IMR-90 (cell line): ENCODE measurements at regions not wholly inside any gene's neighbourhood (a gene's known extent, or its start where the extent isn't known, plus 50 kb on each side); places are given as distances from the start of the nearest gene placed in this dataset.
"Not testable (repeated sequence)": the region's sequence is repeated elsewhere in the genome, so short reads cannot be mapped to it uniquely, and the experiment has no call there.

Experiments
- ATAC-seq: fragments of 200-7000 bp; cut with Tn5 transposase; 2 replicates; pipeline ENCODE4 v1.9.1; 2020; ENCODE audit warnings: low read depth, mild to moderate bottlenecking, moderate library complexity
- BruUV-seq: library from RNA; stranded (reverse); fragments of 400-500 nt; replicated peaks from 2 replicates; lab custom pipeline; 2021; lab: Mats Ljungman, UMichigan
- CTCF ChIA-PET: fragments of 300-600 bp; formaldehyde crosslinking; extraction: SDS; loops from one replicate; lab custom pipeline; 2021; ENCODE audit warnings: antibody characterized with exemption; lab: Yijun Ruan, JAX
- POLR2A ChIA-PET: fragments of 300-600 bp; sonication (Branson Sonifier 250); formaldehyde crosslinking; loops from one replicate; lab custom pipeline; 2022; ENCODE audit warnings: antibody characterized with exemption; ENCODE audit not compliant: unreplicated experiment; lab: Charles Lee
- DNase-seq: peaks from one replicate; pipeline ENCODE4 v3.0.0; 2013
- H2AFZ ChIP-seq: replicated peaks from 2 replicates; pipeline ENCODE3; 2013; ENCODE audit warnings: low read length, mild to moderate bottlenecking; ENCODE audit not compliant: poor library complexity
- H2AK5ac ChIP-seq: 2 replicates; pipeline ENCODE4 v1.6.1; 2013; ENCODE audit warnings: low read depth, low read length, inconsistent platforms
- H2AK9ac ChIP-seq: replicated peaks from 2 replicates; pipeline ENCODE3; 2013; ENCODE audit warnings: mild to moderate bottlenecking, low read depth, low read length, moderate library complexity; ENCODE audit not compliant: poor library complexity
- H2BK120ac ChIP-seq: 2 replicates; pipeline ENCODE4 v1.6.1; 2013; ENCODE audit warnings: low read depth, low read length, inconsistent platforms
- H2BK15ac ChIP-seq: 3 replicates; pipeline ENCODE4 v1.6.1; 2013; ENCODE audit warnings: low read depth, low read length, inconsistent platforms
- H2BK20ac ChIP-seq: 2 replicates; pipeline ENCODE4 v1.6.1; 2013; ENCODE audit warnings: low read depth, mild to moderate bottlenecking, inconsistent platforms, low read length, moderate library complexity
- H2BK5ac ChIP-seq: 2 replicates; pipeline ENCODE4 v1.6.1; 2013; ENCODE audit warnings: mild to moderate bottlenecking, low read depth, low read length, inconsistent platforms; ENCODE audit not compliant: poor library complexity, severe bottlenecking
- H3K14ac ChIP-seq: replicated peaks from 2 replicates; pipeline ENCODE4 v1.6.1; 2013; ENCODE audit warnings: low read depth, low read length, inconsistent platforms
- H3K18ac ChIP-seq: 2 replicates; pipeline ENCODE4 v1.6.1; 2013; ENCODE audit warnings: low read depth, low read length, control low read depth
- H3K23ac ChIP-seq: 2 replicates; pipeline ENCODE4 v1.6.1; 2013; ENCODE audit warnings: low read depth, low read length, inconsistent platforms
- H3K27ac ChIP-seq: 2 replicates; pipeline ENCODE4 v1.5.1; 2013; ENCODE audit warnings: mild to moderate bottlenecking, control low read depth, low read length; ENCODE audit not compliant: insufficient read depth
- H3K27me3 ChIP-seq: 2 replicates; pipeline ENCODE4 v1.6.1; 2013; ENCODE audit warnings: low read length; ENCODE audit not compliant: control insufficient read depth, insufficient read depth
- H3K36me3 ChIP-seq: 2 replicates; pipeline ENCODE4 v1.6.1; 2013; ENCODE audit warnings: low read length, mixed read lengths; ENCODE audit not compliant: control insufficient read depth, insufficient read depth
- H3K4ac ChIP-seq: 2 replicates; pipeline ENCODE4 v1.6.1; 2013; ENCODE audit warnings: low read depth, low read length, inconsistent platforms
- H3K4me1 ChIP-seq: 2 replicates; pipeline ENCODE4 v1.6.1; 2013; ENCODE audit warnings: low read length, mixed read lengths; ENCODE audit not compliant: control insufficient read depth, insufficient read depth
- H3K4me2 ChIP-seq: 2 replicates; pipeline ENCODE4 v1.6.1; 2013; ENCODE audit warnings: low read depth, mild to moderate bottlenecking, control low read depth, low read length, moderate library complexity
- H3K4me3 ChIP-seq: 2 replicates; pipeline ENCODE4 v1.5.1; 2013; ENCODE audit warnings: low read depth, mild to moderate bottlenecking, control low read depth, low read length, moderate library complexity; ENCODE audit not compliant: insufficient read depth
- H3K56ac ChIP-seq: 2 replicates; pipeline ENCODE4 v1.6.1; 2013; ENCODE audit warnings: low read length, inconsistent platforms; ENCODE audit not compliant: insufficient read depth; ENCODE audit errors: extremely low read depth
- H3K79me1 ChIP-seq, 2 experiments: 2 replicates each; pipeline ENCODE4 v1.6.1; 2013; ENCODE audit warnings: low read length in 2 of 2, inconsistent platforms in 1 of 2, low read depth in 1 of 2
- H3K9ac ChIP-seq: 2 replicates; pipeline ENCODE4 v1.6.1; 2013; ENCODE audit warnings: low read depth, low read length, control low read depth
- H3K9me1 ChIP-seq: 2 replicates; pipeline ENCODE4 v1.6.1; 2013; ENCODE audit warnings: low read length, inconsistent platforms; ENCODE audit not compliant: insufficient read depth
- H3K9me3 ChIP-seq: 2 replicates; pipeline ENCODE4 v1.6.1; 2013; ENCODE audit warnings: low read length; ENCODE audit not compliant: control insufficient read depth, insufficient read depth
- H4K20me1 ChIP-seq: 2 replicates; pipeline ENCODE4 v1.6.1; 2013; ENCODE audit warnings: low read length, inconsistent platforms; ENCODE audit not compliant: insufficient read depth
- H4K5ac ChIP-seq: 2 replicates; pipeline ENCODE4 v1.6.1; 2013; ENCODE audit warnings: mild to moderate bottlenecking, low read depth, low read length, control low read depth
- H4K8ac ChIP-seq, 2 experiments: 2 replicates each; pipeline ENCODE4 v1.6.1; 2013; ENCODE audit warnings: low read depth in 2 of 2, low read length in 2 of 2, control low read depth in 1 of 2, inconsistent platforms in 1 of 2
- H4K91ac ChIP-seq: 2 replicates; pipeline ENCODE4 v1.6.1; 2013; ENCODE audit warnings: low read depth, low read length, inconsistent platforms; ENCODE audit not compliant: insufficient read depth
- CHD1 ChIP-seq: IDR thresholded peaks from 2 replicates; pipeline ENCODE4 v1.6.1; 2012; ENCODE audit warnings: low read depth, low read length, improper control_type of control experiment
- MXI1 ChIP-seq: IDR thresholded peaks from 2 replicates; pipeline ENCODE4 v1.6.1; 2012; ENCODE audit warnings: low read depth, mild to moderate bottlenecking, low read length, moderate library complexity, borderline replicate concordance
- NFE2L2 ChIP-seq: fragments of 150-350 bp; IDR thresholded peaks from 2 replicates; pipeline ENCODE4 v1.6.1; 2016; ENCODE audit warnings: low read depth, mild to moderate bottlenecking, low read length
- POLR2A ChIP-seq: IDR thresholded peaks from 2 replicates; pipeline ENCODE4 v1.6.1; 2012; ENCODE audit warnings: mild to moderate bottlenecking, low read depth, low read length
- RAD21 ChIP-seq: IDR thresholded peaks from 2 replicates; pipeline ENCODE4 v1.6.1; 2012; ENCODE audit warnings: low read length, improper control_type of control experiment
- RFX5 ChIP-seq: IDR thresholded peaks from 2 replicates; pipeline ENCODE4 v1.8.0; 2012; ENCODE audit warnings: low read depth, mild to moderate bottlenecking, low read length, moderate library complexity
- SMC3 ChIP-seq: fragments of 150-350 bp; IDR thresholded peaks from 2 replicates; pipeline ENCODE4 v1.6.1; 2016; ENCODE audit warnings: low read depth, mild to moderate bottlenecking, antibody characterized with exemption, low read length, moderate library complexity
- WGBS, 2 experiments: methylation state at CpG; one replicate each; pipeline versions ENCODE4 v1.1.5 to v1.1.7; 2013; ENCODE audit warnings: missing lambda C conversion rate in 2 of 2; ENCODE audit not compliant: insufficient read length in 1 of 2; ENCODE audit errors: extremely low coverage in 2 of 2; 5-methylcytosine and 5-hydroxymethylcytosine counted together
- dilution Hi-C: fragments of 300-500 bp; cut with HindIII; formaldehyde crosslinking; loops from one replicate; pipeline ENCODE4 v1.14.3; 2018; ENCODE audit warnings: low sequenced_read_pairs; ENCODE audit not compliant: unreplicated experiment
- in situ Hi-C: fragments of 300-500 bp; cut with MboI; formaldehyde crosslinking; loops from 3 replicates; pipeline ENCODE4 v1.14.3; 2019; ENCODE audit warnings: low sequenced_read_pairs, inconsistent platforms, mixed read lengths
- intact Hi-C: fragments of 100-400 bp; cut with micrococcal nuclease; formaldehyde crosslinking; loops from 2 replicates; pipeline ENCODE4 v1.10.0; 2022
- TF ChIP-seq, protein P1 (sequence below): fragments of 150-350 bp; IDR thresholded peaks from 2 replicates; pipeline ENCODE4 v1.6.1; 2017; ENCODE audit warnings: mild to moderate bottlenecking, antibody characterized with exemption, low read length, low read depth

GRCh38 chr19:57034544-57034943 is 85.2 kb upstream of the USP29 start:
- TF ChIP-seq SMC3 (no peak), CHD1 (no peak), NFE2L2 (no peak), MXI1 (no peak), RFX5 (no peak), POLR2A (no peak), RAD21 (no peak)
- TF ChIP-seq, protein P1, sequence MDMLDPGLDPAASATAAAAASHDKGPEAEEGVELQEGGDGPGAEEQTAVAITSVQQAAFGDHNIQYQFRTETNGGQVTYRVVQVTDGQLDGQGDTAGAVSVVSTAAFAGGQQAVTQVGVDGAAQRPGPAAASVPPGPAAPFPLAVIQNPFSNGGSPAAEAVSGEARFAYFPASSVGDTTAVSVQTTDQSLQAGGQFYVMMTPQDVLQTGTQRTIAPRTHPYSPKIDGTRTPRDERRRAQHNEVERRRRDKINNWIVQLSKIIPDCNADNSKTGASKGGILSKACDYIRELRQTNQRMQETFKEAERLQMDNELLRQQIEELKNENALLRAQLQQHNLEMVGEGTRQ = no peak
- Histone ChIP-seq H3K4me3 (no peak overlapping the region), H3K4me1 (no peaks in the 10 kb centered on the region), H4K91ac (no peak overlapping the region), H2BK15ac (no peak overlapping the region), H3K27me3 (no peaks in the 10 kb centered on the region), H3K9me3 (peaks cover 20% of the 10 kb centered on the region), H4K8ac (no peak overlapping the region), H3K9me1 (no peaks in the 10 kb centered on the region), H2AK9ac (no peak overlapping the region), H3K79me1 (no peaks in the 10 kb centered on the region), H3K9ac (no peak overlapping the region), H3K27ac (no peak overlapping the region), H3K18ac (no peak overlapping the region), H3K14ac (no peak overlapping the region), H2AFZ (no peak overlapping the region), H2AK5ac (no peak overlapping the region), H2BK20ac (no peak overlapping the region), H2BK5ac (no peak overlapping the region), H3K4me2 (no peak overlapping the region), H4K20me1 (no peaks in the 10 kb centered on the region), H3K36me3 (no peaks in the 10 kb centered on the region), H4K5ac (no peak overlapping the region), H3K56ac (no peak overlapping the region), H3K23ac (no peak overlapping the region), H2BK120ac (no peak overlapping the region), H3K4ac (no peak overlapping the region)
- dilution Hi-C loops = no loop called here
- POLR2A ChIA-PET = no interaction called here
- in situ Hi-C loops = no loop called here
- intact Hi-C loops = no loop called here
- CTCF ChIA-PET = no interaction called here
- no peak for ATAC-seq
- no peak for DNase-seq
- BruUV-seq = no TSS peak
- WGBS, 2 experiments = 18% methylated on average over 3 of the region's 11 CpGs; no CpG with 5 or more reads in 1 of the 2 experiments

GRCh38 chr19:57035740-57036139 is 84.0 kb upstream of the USP29 start:
- H3K79me1 ChIP-seq, H3K4me3 ChIP-seq, H3K4me1 ChIP-seq, H4K91ac ChIP-seq, intact Hi-C loops, H3K27ac ChIP-seq, H3K36me3 ChIP-seq, H2BK120ac ChIP-seq, H3K18ac ChIP-seq, H3K23ac ChIP-seq, H3K9ac ChIP-seq, H3K27me3 ChIP-seq, H2AK5ac ChIP-seq, BruUV-seq, H2BK15ac ChIP-seq, H2BK20ac ChIP-seq, H3K9me1 ChIP-seq, H4K5ac ChIP-seq, ATAC-seq, H4K20me1 ChIP-seq, in situ Hi-C loops, DNase-seq, POLR2A ChIA-PET, H4K8ac ChIP-seq, H2AFZ ChIP-seq, H3K56ac ChIP-seq, H2BK5ac ChIP-seq, H3K4ac ChIP-seq, H3K14ac ChIP-seq, CTCF ChIA-PET, H3K4me2 ChIP-seq, H2AK9ac ChIP-seq, dilution Hi-C loops: not testable (repeated sequence)
- WGBS, 2 experiments = no CpG with 5 or more reads among the region's 4 CpGs
- H3K9me3 ChIP-seq = peaks cover 23% of the 10 kb centered on the region
